ENCODE measurements at regions not wholly inside any gene's neighbourhood (a gene's known extent, or its start where the extent isn't known, plus 50 kb on each side); places are given as distances from the start of the nearest gene placed in this dataset.

DNA sequence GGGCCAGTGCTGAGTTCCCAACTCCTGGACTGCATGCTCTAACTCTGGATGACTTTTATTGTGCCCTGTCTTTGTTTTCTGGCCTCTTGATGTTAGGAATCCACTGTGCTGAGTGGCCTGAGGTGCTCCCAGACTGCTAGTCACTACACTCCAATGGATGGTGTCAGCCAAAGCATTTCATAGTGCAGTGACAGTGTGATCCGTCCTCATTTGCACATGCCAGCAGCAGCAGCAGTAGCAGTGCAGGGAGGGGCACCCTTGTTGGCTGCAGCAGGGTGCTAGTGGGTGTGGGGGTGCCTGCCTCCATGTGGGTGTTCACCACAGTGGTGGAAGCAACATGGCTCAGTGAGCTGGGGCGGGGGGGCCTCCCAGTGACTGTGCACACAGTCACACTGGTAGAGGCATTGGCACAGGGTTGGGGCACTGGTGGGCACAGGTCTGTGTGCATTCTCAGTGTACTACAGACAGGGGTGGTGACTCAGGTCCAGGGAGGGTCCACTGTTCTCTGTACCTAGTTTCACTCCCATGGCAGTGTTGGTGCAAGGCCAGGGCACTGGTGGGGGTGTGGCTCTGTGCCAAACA is 214.0 kb downstream of the ZC3H11B start:
- DNase-seq: no peak

- no peak for DNase-seq
These were observed 215.4 kb downstream of the ZC3H11B start for GRCh38 chr1:219397511-219397910.

GRCh38 chr1:219391297-219391696 is 217.6 kb downstream of the LYPLAL1 start:
- DNase-seq: no peak

DNA sequence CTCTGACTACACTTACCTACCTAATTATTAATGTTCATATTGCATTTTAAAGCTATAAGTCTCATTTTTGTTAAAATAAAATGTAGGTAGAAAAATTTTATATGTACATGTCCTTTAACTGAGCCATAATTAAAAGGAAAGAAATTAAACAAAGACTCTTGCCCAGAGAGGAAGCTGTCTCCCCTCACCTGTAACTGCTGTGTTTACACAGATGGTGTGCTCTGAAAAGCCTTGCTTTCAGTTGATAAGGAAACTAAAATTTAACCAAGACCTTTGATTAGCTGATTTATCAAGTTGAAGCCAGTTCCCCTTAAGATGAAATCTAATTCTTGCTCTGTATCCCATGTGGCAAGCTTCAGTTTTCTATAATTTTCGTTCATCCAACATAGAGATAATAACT is 213.5 kb downstream of the LYPLAL1 start:
- no peak for DNase-seq

DNA sequence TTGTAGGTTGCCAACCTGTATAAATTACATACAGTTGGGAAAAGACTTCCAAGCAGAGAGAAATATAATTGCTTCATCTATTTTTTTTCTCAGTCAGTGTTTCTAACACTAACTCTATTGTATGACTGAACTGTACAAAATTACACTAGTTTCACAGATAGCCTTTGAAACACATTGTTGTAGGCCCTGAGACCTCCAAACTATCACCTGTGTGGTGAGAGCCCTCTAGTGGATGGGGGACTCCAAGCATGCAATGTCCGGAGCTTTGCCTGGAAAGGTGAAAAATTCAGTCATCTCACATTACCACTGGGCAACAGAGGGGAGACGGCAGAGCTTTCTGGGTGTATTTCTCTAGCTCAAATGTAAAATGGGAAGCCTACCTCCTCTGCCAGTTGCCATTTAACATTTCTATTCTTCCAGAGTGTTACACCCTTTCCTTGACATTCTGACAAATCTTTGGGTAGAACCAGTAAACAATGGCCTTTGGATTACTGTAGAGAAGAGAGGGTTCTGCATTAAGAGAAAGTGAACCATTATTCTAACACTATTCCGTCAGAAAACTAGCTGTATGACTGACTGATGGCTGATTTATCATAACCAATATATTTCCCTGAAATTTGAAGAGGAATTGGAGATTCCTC is 212.2 kb downstream of the LYPLAL1 start:
- peak; percentile 54 for DNase-seq

DNA sequence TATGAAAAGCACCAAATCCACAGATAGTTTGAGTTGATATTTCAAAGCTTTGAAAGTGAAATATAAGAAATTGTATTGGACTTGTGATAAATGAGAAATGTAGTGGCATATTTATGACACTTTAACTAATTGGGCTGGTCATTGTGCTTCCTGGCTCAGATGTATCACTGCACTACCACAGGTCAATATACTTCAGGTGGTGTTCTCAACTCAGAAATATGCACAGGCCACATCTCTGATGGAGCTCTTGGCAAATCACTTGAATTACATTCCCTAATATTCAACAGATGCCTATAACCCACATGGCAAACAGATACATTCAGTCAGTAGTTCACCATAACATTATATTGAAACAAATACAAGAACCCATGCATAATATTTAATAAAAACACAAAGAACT is 209.6 kb downstream of the LYPLAL1 start:
- DNase-seq: no peak

DNA sequence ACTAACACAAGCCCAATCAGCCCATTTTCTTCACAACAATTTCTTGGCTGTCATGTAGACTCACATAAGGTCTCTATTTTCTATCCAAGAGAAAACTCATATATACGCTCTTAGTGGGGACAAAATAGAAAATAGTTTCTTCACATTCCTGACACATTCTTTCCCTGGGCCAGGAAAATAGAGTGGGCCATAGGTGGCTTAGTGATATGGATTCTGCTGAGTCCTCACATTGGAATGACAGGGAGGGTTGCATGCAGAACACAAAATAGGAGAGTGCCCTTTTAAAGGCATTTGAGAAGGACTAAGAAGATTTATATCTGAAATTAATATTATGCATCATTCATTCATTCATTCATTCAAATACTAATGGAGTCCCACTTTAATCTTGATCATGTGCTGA is 207.7 kb downstream of the LYPLAL1 start:
- peak; percentile 27 for DNase-seq

GRCh38 chr1:219380463-219380862 is 206.8 kb downstream of the LYPLAL1 start:
- DNase-seq: no peak

DNA sequence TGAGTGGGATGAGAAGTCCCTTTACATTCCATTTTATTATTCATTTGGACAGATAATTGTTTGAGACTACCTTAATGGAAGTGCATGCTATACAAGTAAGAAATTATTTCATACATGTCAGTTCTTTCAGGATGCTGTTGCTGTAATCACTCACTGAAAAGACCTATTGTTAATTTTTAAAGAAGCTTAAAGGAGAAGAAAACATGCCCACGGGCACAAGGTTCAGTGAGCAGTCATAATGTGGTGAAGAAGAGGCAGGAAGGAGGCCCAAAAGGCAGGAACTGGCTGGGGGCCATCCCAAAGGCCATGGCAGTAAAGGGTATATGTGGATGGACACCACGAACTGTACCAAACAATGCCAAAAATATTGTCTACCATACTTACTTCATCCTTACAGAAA is 206.0 kb downstream of the LYPLAL1 start:
- DNase-seq: no peak

DNA sequence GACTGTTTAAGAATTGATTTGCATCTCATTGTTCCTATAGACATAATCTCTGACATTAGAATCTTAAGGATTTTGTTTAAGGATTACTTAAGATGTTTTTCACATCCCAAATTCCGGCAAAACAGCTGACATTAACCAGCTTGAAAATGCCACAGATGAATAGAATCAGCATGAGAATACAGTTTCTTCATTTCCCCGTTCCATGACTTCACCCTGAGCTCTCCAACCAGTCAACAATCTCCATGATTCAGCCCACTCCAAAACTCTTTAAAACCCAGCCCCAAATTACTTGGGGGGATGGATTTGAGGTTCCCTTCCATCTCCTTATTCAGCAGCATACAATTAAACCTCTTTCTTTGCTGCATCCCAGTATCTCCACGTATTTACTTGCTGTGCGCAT is 201.0 kb downstream of the LYPLAL1 start:
- no peak for DNase-seq

DNA sequence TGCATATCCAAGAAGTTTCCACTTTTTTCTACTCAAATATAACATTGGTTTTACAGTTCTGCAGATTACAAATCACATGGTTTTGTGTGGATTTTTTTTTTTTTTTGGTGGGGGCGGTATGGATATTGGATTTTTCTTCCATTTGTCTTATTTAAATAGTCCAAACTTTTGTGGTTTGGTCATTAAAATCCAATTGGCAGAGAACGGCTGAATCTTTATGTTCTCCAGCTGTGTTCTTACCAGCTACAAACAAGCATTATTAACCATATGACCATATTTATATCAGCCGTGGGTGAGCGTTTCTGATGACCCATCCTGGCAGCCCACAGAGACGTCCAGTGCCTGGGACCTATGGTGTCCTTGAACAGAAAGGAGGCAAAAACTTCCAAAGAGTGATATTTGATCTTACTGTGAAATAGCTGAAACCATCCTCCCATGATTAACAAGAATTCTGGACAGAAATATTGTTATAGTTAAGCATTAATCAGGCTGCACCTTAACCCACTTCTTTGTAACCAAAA is 200.4 kb downstream of the LYPLAL1 start:
- no peak for DNase-seq

- peak; percentile 22 for DNase-seq
These were observed 199.9 kb downstream of the LYPLAL1 start for GRCh38 chr1:219373616-219373935.

DNA sequence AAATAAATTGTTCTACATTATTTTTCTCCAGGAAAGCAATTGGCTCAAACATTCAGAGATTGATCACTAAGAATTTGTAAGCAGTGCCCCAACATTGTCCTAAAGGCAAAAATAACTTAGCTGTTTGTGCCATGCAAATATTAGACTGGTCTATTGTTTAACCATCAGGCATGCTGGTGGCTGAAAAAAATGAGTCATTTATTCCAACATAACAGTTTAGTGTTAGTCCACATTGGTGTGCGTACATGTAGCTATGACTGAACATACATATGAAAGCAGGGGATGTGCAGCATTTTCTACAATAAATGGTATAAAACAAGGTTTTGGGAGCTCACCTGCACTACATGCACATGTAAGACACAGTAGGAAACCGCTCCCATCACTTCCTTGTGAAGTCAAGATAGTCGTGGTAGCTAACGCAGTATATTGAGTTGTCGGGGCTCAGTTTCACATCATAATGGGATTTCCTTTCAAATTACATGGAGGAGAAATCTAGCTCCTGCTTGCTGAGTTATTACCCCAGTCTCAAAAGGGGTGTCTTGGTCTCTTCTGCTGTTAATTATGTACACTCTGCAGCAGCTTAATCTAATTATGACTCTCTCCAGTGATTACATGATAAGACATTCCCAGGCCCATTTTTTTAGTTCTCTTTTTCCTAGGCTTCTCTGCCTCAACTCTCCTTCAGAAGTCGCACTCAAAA is 199.4 kb downstream of the LYPLAL1 start:
- DNase-seq: no peak

DNA sequence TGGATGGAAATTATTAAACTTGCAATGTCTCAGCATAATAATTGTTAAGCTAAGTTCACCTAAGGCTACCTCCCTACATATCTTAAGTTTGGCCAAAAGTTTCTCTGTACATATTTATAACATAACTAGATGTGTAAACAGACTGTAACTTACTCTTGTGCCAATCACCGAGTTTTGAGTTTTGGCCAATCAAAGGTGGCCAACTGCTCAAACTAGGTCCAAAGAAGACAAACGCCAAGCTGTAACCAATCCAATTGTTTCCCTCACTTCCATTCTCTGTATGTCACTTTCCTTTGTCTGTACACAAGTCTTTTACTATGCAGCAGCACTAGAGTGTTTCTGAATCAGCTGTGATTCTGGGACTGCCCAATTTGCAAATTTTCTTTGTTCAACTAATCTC is 197.8 kb downstream of the LYPLAL1 start:
- DNase-seq: no peak

DNA sequence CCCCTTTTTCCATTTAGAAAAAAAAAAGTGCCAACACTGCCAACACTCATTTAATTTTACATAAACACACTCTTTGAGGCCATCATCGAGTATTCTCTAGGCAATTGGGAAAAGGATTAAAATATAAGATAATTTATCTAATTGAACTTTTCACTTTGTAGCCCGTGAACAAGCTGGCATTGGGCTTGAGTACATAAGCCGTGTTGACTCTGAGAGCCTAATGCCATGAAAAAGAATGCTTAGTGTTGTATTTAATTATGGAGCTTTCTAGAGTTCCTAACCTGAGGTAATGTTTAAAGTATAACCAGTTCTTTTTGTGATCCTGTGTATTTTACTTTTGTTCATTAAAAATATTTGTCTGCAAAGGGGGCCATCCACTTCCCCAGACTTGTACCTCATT is 193.8 kb downstream of the LYPLAL1 start:
- no peak for DNase-seq

- no peak for DNase-seq
These were observed 191.8 kb downstream of the LYPLAL1 start for GRCh38 chr1:219365451-219365850.

DNA sequence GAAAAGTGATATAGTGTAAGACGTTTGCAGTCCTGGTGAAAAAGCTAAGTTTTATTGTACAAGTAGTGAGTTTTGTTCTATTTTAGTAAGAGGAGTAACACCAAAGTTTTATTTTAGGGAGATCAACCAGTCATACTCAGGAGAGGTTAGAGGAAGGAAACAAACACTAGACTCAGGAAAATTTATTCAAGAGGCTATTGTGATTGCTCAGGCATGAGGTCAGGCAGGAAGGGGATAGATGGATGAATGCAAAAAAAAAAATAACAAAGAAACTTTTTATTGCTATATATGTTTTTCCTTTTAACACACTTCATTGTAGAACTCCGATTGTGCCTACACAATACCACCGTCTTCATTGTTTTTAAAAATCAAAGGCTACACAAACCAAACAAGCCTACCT is 189.0 kb downstream of the LYPLAL1 start:
- DNase-seq: no peak

DNA sequence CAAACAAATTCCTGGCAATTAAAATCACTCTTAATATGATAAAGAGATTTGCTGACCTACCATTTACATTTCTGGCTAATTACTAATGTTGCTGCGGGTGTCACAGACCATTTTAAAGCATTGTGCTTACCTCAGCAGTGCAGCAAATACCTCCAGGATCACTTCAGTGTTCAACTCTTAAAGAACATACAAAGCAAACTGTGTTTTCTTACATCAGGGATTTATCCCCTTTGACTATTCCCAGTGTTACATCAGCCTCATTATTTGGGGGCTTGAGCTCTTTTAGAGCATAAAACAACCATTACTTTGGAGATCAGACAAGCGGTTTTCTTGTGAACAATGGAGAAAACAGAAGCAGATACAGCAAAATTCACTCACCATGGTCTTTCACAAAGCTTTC is 185.4 kb downstream of the LYPLAL1 start:
- no peak for DNase-seq

GRCh38 chr1:219358080-219358479 is 184.4 kb downstream of the LYPLAL1 start:
- no peak for DNase-seq

DNA sequence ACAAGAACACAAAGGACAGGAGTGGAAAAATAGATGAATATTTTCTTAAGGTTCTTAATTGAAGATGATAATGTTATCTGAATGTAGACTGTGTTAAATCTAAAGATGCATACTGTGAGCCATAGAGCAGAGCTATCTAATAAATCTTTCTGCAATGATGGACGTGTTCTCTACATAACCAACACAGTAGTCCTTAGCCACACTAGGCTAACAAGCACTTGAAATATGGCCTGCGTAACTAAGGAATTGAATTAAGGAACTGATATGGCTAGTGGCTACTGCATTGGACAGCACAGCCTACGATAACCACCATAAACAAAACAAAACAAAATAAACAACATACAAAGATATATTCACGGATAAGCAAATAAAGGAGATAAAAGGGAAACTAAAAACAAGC is 181.3 kb downstream of the LYPLAL1 start:
- DNase-seq: no peak

- no peak for DNase-seq
These were observed 179.4 kb downstream of the LYPLAL1 start for GRCh38 chr1:219352961-219353651.

- no peak for DNase-seq
These were observed 176.7 kb downstream of the LYPLAL1 start for GRCh38 chr1:219350172-219350931.

DNA sequence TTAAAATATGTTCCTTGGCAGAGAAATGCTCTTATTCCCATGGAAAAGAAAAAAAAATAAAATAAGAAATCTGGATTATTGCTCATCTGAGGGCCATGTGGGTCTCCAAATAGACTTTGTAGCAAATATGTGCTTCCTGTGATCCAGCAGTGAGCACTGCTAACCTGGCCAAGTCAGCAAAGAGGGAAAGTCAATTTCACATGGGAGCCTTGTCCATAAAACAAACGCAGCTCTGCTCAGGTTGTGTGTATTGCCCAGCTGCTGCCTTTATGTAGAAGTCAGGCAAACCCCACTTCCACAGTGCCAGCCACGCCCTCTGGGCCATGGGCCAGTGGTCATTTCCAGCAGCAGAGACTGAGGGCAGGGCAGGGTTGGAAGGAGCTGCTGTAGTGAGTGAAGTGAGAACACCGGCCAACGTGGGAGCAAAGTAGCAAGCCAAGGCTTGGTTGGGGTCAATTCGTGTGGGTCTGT is 174.3 kb downstream of the LYPLAL1 start:
- DNase-seq: no peak

Data from fibroblast of skin of back (primary cell).